Endometrial microvascular endothelial cells (primary cell): ENCODE measurements at regions not wholly inside any gene's neighbourhood (a gene's known extent, or its start where the extent isn't known, plus 50 kb on each side); places are given as distances from the start of the nearest gene placed in this dataset.
"Not testable (repeated sequence)": the region's sequence is repeated elsewhere in the genome, so short reads cannot be mapped to it uniquely, and the experiment has no call there.

ENCODE experiments used
- in situ Hi-C: cut with HindIII; loops from 2 replicates; pipeline ENCODE4 v1.10.0; 2017; ENCODE audit warnings: low sequenced_read_pairs, low pct_unique_long_range_greater_than_20kb; ENCODE audit errors: inconsistent ontology term

GRCh38 chr2:160751021-160751420 is 257.4 kb upstream of the RBMS1 start:
- in situ Hi-C loops = no loop called here

GRCh38 chr2:160752475-160753330 is 259.1 kb upstream of the RBMS1 start:
- in situ Hi-C loops = no loop called here

GRCh38 chr2:160753331-160753654 is 259.7 kb upstream of the RBMS1 start:
- in situ Hi-C loops = no loop called here

DNA sequence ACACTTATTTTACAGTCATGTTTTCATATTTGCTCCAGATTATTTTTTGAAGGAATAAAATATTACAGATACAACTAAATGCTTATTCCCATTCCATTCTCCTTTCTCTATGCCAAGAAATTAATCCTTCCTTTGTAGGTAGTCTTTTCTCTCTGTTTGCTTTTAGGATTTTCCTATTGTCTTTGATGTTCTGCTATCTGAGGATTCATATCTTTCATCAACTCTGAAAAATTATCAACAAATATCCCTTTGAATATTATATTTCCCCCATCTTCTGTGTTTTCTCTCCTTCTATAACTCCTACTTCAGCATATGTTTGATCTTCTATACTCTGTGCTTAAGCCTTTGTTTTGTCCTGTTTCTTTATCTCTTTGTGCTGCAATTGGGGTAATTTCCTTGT is 260.4 kb upstream of the RBMS1 start:
- in situ Hi-C loops = no loop called here

GRCh38 chr2:160756481-160756880 is 262.9 kb upstream of the RBMS1 start:
- in situ Hi-C loops = no loop called here

DNA sequence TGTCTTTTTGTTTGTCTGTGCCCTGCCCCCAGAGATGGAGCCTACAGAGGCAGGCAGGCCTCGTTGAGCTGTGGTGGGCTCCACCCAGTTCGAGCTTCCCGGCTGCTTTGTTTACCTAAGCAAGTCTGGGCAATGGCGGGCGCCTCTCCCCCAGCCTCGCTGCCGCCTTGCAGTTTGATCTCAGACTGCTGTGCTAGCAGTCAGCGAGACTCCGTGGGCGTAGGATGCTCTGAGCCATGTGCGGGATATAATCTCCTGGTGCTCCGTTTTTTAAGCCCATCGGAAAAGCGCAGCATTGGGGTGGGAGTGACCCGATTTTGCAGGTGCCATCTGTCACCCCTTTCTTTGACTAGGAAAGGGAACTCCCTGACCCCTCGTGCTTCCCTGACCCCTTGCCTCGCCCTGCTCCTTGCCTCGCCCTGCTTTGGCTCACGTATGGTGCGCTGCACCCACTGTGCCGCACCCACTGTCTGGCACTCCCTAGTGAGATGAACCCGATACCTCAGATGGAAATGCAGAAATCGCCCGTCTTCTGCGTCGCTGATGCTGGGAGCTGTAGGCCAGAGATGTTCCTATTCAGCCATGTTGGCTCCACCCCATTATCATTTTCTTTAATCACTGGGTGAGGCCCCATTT is 269.0 kb upstream of the RBMS1 start:
- in situ Hi-C loops = not testable (repeated sequence)

DNA sequence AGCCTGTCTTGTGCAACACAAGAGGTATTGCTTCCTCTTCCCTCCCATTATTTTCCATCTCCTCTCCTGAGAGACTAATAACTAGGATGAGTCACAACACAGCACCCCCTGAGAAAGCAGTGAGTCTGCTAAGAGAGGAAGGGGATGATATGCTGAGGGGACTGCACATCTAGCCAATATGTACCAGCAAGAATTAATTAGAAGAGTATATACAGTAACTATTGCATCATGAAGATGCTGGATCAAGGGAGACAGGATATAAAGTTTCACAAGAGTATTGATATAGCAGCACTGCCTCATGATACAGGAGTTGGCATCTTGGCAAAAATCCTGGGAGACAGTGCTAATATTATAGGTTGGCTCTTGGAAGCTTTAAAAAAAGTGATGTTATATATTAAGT is 289.9 kb upstream of the RBMS1 start:
- in situ Hi-C loops = no loop called here

- in situ Hi-C loops = no loop called here
Measured at GRCh38 chr2:160784034-160784433, 290.4 kb upstream of the RBMS1 start.

GRCh38 chr2:160790738-160791137 is 297.1 kb upstream of the RBMS1 start:
- in situ Hi-C loops = no loop called here

- in situ Hi-C loops = no loop called here
Measured at GRCh38 chr2:160791884-160792283, 298.3 kb upstream of the RBMS1 start.

- in situ Hi-C loops = no loop called here
Measured at GRCh38 chr2:160792837-160793236, 299.2 kb upstream of the RBMS1 start.

DNA sequence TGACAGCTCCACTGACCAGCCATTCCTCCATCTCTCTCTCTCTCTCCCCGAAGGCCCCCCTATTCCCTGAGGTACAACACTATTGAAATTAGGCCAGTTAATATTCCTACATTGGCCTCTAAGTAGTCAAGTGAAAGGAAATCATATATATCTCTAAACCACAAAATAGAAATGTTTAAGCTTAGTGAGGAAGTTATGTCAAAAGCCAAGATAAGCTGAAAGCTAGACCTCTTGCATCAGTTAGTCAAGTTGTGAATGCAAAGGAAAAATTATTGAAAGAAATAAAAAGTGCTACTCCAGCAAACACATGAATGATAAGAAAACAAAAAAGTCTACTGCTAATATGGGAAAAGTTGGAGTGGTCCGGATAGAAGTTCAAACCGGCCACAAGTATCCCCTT is 301.3 kb upstream of the RBMS1 start:
- in situ Hi-C loops = no loop called here

GRCh38 chr2:160803881-160804280 is 310.3 kb upstream of the RBMS1 start:
- in situ Hi-C loops = no loop called here

- in situ Hi-C loops = no loop called here
Measured at GRCh38 chr2:160810406-160810805, 316.8 kb upstream of the RBMS1 start.

GRCh38 chr2:160812830-160813505 is 319.4 kb upstream of the RBMS1 start:
- in situ Hi-C loops = no loop called here

- in situ Hi-C loops = no loop called here
Measured at GRCh38 chr2:160813506-160813858, 319.9 kb upstream of the RBMS1 start.

DNA sequence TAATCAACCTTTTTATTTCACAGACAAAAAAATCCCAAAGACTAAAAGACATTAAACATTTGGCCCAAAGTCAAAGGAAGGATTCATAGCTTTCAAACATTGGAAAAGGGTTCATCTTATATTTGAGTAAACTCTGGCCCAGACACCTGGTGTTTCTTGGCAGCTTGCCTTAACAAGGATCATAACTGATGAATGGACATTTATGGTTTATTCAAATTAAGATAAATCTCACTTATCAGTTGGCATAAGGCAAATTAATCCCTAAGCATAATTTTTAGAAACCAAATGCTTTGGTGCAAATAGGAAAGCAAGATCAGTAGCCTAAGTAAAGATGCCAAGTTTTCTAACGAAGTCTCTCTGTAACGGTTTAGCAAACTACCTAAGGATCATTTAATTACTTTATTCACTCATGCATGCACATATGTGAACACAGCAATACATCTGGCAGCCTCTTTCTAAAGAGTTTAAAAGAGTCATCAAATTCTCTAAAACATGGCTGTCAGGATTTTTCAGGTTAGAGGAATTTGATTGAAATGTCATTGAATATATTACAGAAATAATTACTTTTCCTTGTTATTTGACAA is 323.4 kb upstream of the RBMS1 start:
- in situ Hi-C loops = no loop called here

- in situ Hi-C loops = no loop called here
Measured at GRCh38 chr2:160820691-160821090, 327.1 kb upstream of the RBMS1 start.

DNA sequence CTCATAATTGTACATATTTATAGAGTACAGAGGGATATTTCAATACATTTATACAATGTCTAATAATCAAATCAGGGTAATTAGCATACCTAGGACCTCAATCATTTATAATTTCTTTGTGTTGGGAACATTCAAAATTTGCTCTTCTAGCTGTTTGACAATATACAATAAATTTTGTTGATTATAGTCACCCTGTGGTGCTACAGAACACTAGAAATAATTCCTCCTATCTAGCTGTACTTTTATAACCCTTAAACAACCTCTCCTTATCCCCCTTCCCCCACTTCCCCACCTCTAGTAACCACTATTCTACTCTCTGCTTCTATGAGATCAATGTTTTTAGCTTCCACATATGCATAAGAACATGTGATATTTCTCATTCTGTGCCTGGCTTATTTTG is 328.4 kb upstream of the RBMS1 start:
- in situ Hi-C loops = no loop called here

GRCh38 chr2:160825433-160825832 is 331.8 kb upstream of the RBMS1 start:
- in situ Hi-C loops = no loop called here
